ENCODE measurements at regions not wholly inside any gene's neighbourhood (a gene's known extent, or its start where the extent isn't known, plus 50 kb on each side); places are given as distances from the start of the nearest gene placed in this dataset.

- TF ChIP-seq POLR2A (IDR thresholded peaks at IDR 0.05; ENCODE audit: low read length), result no peak
- TF ChIP-seq GATA1 (IDR thresholded peaks at IDR 0.05; ENCODE audit: low read depth, low read length), result no peak
These were observed 286.9 kb upstream of the PRKD1 start for GRCh38 chr14:30214461-30215090.

All from erythroblast (primary cell).